Jurkat, Clone E6-1 (cell line): ENCODE measurements at regions not wholly inside any gene's neighbourhood (a gene's known extent, or its start where the extent isn't known, plus 50 kb on each side); places are given as distances from the start of the nearest gene placed in this dataset.
"Not testable (repeated sequence)": the region's sequence is repeated elsewhere in the genome, so short reads cannot be mapped to it uniquely, and the experiment has no call there.

Experiments used
- DNase-seq: peaks from one replicate; pipeline ENCODE4 v3.0.0-alpha.2; 2011; ENCODE audit warnings: low read depth, low spot score
- H3K4me3 ChIP-seq: 2 replicates; pipeline ENCODE4 v1.5.1; 2011; ENCODE audit warnings: mild to moderate bottlenecking, low read length, control low read depth, moderate library complexity

- H3K4me3 ChIP-seq: no peak overlapping the region
- no peak for DNase-seq
Measured at GRCh38 chr5:87015901-87016300, 251.8 kb upstream of the RASA1 start.

- peak; percentile 80 for DNase-seq
- peak overlapping the region; percentile 31 for H3K4me3 ChIP-seq
Measured at GRCh38 chr5:87020099-87020934, 247.4 kb upstream of the RASA1 start.

- peak; percentile 37 for DNase-seq
- no peak overlapping the region for H3K4me3 ChIP-seq
Measured at GRCh38 chr5:87022415-87022814, 245.3 kb upstream of the RASA1 start.

GRCh38 chr5:87027570-87027969 lies 240.1 kb upstream of the RASA1 start:
- no peak overlapping the region for H3K4me3 ChIP-seq
- no peak for DNase-seq

- no peak overlapping the region for H3K4me3 ChIP-seq
Measured at GRCh38 chr5:87029951-87030350, 237.7 kb upstream of the RASA1 start.

GRCh38 chr5:87030699-87031098 lies 237.0 kb upstream of the RASA1 start:
- no peak overlapping the region for H3K4me3 ChIP-seq
- DNase-seq: no peak

More at GRCh38 chr5:87029951-87030350, 237.7 kb upstream of the RASA1 start:
- DNase-seq: no peak

- no peak overlapping the region for H3K4me3 ChIP-seq
- peak; percentile 67 for DNase-seq
Measured at GRCh38 chr5:87034557-87034956, 233.1 kb upstream of the RASA1 start.

- no peak for DNase-seq
- H3K4me3 ChIP-seq: no peak overlapping the region
Measured at GRCh38 chr5:87042554-87042953, 225.1 kb upstream of the RASA1 start.

GRCh38 chr5:87048156-87048555 lies 219.5 kb upstream of the RASA1 start:
- no peak overlapping the region for H3K4me3 ChIP-seq
- peak; percentile 19 for DNase-seq

GRCh38 chr5:87049012-87049411 lies 218.7 kb upstream of the RASA1 start:
- H3K4me3 ChIP-seq, DNase-seq: not testable (repeated sequence)

- H3K4me3 ChIP-seq: no peak overlapping the region
- DNase-seq: no peak
Measured at GRCh38 chr5:87051502-87052113, 216.1 kb upstream of the RASA1 start.

GRCh38 chr5:87053146-87053545 lies 214.5 kb upstream of the RASA1 start:
- no peak for DNase-seq
- H3K4me3 ChIP-seq: no peak overlapping the region

- no peak for DNase-seq
Measured at GRCh38 chr5:87054821-87055220, 212.9 kb upstream of the RASA1 start.

GRCh38 chr5:87061046-87061445 lies 206.6 kb upstream of the RASA1 start:
- no peak for DNase-seq
- no peak overlapping the region for H3K4me3 ChIP-seq

More at GRCh38 chr5:87054821-87055220, 212.9 kb upstream of the RASA1 start:
- H3K4me3 ChIP-seq: no peak overlapping the region

- no peak overlapping the region for H3K4me3 ChIP-seq
- DNase-seq: no peak
Measured at GRCh38 chr5:87069311-87069710, 198.4 kb upstream of the RASA1 start.

- no peak overlapping the region for H3K4me3 ChIP-seq
- DNase-seq: no peak
Measured at GRCh38 chr5:87069974-87070608, 197.6 kb upstream of the RASA1 start.

- DNase-seq: no peak
- H3K4me3 ChIP-seq: no peak overlapping the region
Measured at GRCh38 chr5:87074072-87074471, 193.6 kb upstream of the RASA1 start.

- no peak overlapping the region for H3K4me3 ChIP-seq
- peak; percentile 70 for DNase-seq
Measured at GRCh38 chr5:87074934-87075541, 192.6 kb upstream of the RASA1 start.

- H3K4me3 ChIP-seq: no peak overlapping the region
- DNase-seq: no peak
Measured at GRCh38 chr5:87076411-87076810, 191.3 kb upstream of the RASA1 start.

GRCh38 chr5:87076931-87077330 lies 190.8 kb upstream of the RASA1 start:
- H3K4me3 ChIP-seq: no peak overlapping the region
- no peak for DNase-seq
